Peyer's patch (tissue), 4 donors: ENCODE measurements at regions not wholly inside any gene's neighbourhood (a gene's known extent, or its start where the extent isn't known, plus 50 kb on each side); places are given as distances from the start of the nearest gene placed in this dataset.

Experiments
- CTCF ChIP-seq, 6 experiments: fragments of 450-650 bp in 4 of 6; fragments of 200-600 bp in 2 of 6; sonication (generic) in 1 of 6; IDR thresholded peaks; one replicate each; pipeline ENCODE4 v1.5.1; 2017 to 2019; ENCODE audit warnings: antibody characterized with exemption in 6 of 6, mild to moderate bottlenecking in 3 of 6, moderate library complexity in 1 of 6
- POLR2A ChIP-seq, 2 donors: fragments of 450-650 bp; IDR thresholded peaks; one replicate each; pipeline ENCODE4 v1.5.1; 2017; ENCODE audit warnings: antibody characterized with exemption in 2 of 2, mild to moderate bottlenecking in 2 of 2, moderate library complexity in 2 of 2

DNA sequence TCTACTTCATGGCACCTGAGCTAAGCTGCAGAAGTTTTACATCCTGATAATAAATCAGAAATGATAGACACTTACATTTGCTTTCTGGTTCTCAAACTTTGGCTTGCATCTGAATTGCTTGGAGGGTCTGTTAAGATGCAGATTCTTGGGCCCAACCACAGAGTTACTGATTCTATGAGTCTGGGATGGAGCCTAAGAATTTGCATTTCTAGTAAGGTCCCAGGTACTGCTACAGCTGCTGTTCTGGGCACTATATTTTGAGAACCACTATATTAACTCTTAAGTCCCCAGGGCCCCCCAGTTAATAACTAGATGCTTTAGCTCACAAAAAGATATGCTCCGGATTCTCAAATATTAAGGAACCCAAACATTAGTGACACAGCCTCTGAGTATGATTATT lies 69.8 kb upstream of the DAB2 start:
- TF ChIP-seq POLR2A (IDR thresholded peaks at IDR 0.05): no peak
- no peak for TF ChIP-seq CTCF (IDR thresholded peaks at IDR 0.05)
